CD14-positive monocyte (primary cell): ENCODE measurements at regions not wholly inside any gene's neighbourhood (a gene's known extent, or its start where the extent isn't known, plus 50 kb on each side); places are given as distances from the start of the nearest gene placed in this dataset.

Experiments
- DNase-seq, 3 donors: peaks; one replicate each; pipeline ENCODE4 v3.0.0-alpha.2; 2011 to 2022
- H2AFZ ChIP-seq: 2 replicates; pipeline ENCODE4 v1.6.0; 2012; ENCODE audit warnings: mild to moderate bottlenecking, low read depth, low read length, inconsistent platforms; ENCODE audit not compliant: insufficient read depth, poor library complexity, severe bottlenecking
- H3K27ac ChIP-seq, 2 donors: 1 replicate in 1 of 2; 2 replicates in 1 of 2; pipeline ENCODE4 v1.5.1; 2012 to 2013; ENCODE audit warnings: low read length in 2 of 2, control low read depth in 1 of 2, inconsistent platforms in 1 of 2, low read depth in 1 of 2, mild to moderate bottlenecking in 1 of 2
- H3K27me3 ChIP-seq, 2 donors: one replicate each; pipeline versions ENCODE4 v1.6.0 to v1.6.1; 2011 to 2013; ENCODE audit warnings: low read length in 2 of 2; ENCODE audit not compliant: control insufficient read depth in 2 of 2, insufficient read depth in 2 of 2
- H3K36me3 ChIP-seq, 2 donors: replicated peaks in 1 of 2; 1 replicate in 1 of 2; 2 replicates in 1 of 2; pipeline versions ENCODE4 v1.5.1 to v1.6.1; 2012 to 2013; ENCODE audit warnings: low read length in 2 of 2, control low read depth in 1 of 2, inconsistent platforms in 1 of 2, mild to moderate bottlenecking in 1 of 2; ENCODE audit not compliant: insufficient read depth in 2 of 2, control insufficient read depth in 1 of 2
- H3K4me1 ChIP-seq, 2 donors: 1 replicate in 1 of 2; 2 replicates in 1 of 2; pipeline versions ENCODE4 v1.5.1 to v1.6.1; 2012 to 2013; ENCODE audit warnings: low read length in 2 of 2, control low read depth in 1 of 2, inconsistent platforms in 1 of 2, mild to moderate bottlenecking in 1 of 2, moderate library complexity in 1 of 2; ENCODE audit not compliant: insufficient read depth in 2 of 2, control insufficient read depth in 1 of 2
- H3K4me2 ChIP-seq: replicated peaks from 2 replicates; pipeline ENCODE3; 2012; ENCODE audit warnings: low read length, moderate library complexity, mild to moderate bottlenecking; ENCODE audit not compliant: poor library complexity, severe bottlenecking; ENCODE audit errors: extremely low read depth
- H3K4me3 ChIP-seq, 3 experiments: fragments of 200-600 bp in 1 of 3; sonication (generic) in 1 of 3; replicated peaks in 1 of 3; 1 replicate in 2 of 3; 2 replicates in 1 of 3; pipeline ENCODE4 v1.5.1; 2011 to 2013; ENCODE audit warnings: low read length in 3 of 3, mild to moderate bottlenecking in 3 of 3, control low read depth in 2 of 3, low read depth in 2 of 3, inconsistent platforms in 1 of 3, moderate library complexity in 1 of 3
- H3K79me2 ChIP-seq: 2 replicates; pipeline ENCODE4 v1.6.0; 2012; ENCODE audit warnings: mild to moderate bottlenecking, control low read depth, inconsistent platforms, low read length, moderate library complexity; ENCODE audit not compliant: insufficient read depth
- H3K9ac ChIP-seq: 2 replicates; pipeline ENCODE4 v1.6.0; 2017; ENCODE audit warnings: low read length, mild to moderate bottlenecking; ENCODE audit not compliant: insufficient read depth, poor library complexity, severe bottlenecking
- H3K9me3 ChIP-seq, 2 donors: replicated peaks in 1 of 2; 1 replicate in 1 of 2; 2 replicates in 1 of 2; pipeline versions ENCODE4 v1.5.1 to v1.6.1; 2012 to 2013; ENCODE audit warnings: low read length in 2 of 2, control low read depth in 1 of 2; ENCODE audit not compliant: control insufficient read depth in 1 of 2, insufficient read depth in 1 of 2
- H4K20me1 ChIP-seq: 2 replicates; pipeline ENCODE4 v1.6.0; 2012; ENCODE audit warnings: mild to moderate bottlenecking, low read length, control low read depth, moderate library complexity; ENCODE audit not compliant: insufficient read depth
- H3K27ac Mint-ChIP-seq, 7 donors: one replicate each; pipeline ENCODE4 v1.8.0; 2020; ENCODE audit warnings: mild to moderate bottlenecking in 7 of 7, mixed read lengths in 7 of 7, moderate library complexity in 6 of 7, inconsistent platforms in 2 of 7
- H3K27me3 Mint-ChIP-seq, 3 donors: one replicate each; pipeline ENCODE4 v1.8.0; 2021 to 2022; ENCODE audit warnings: low read depth in 3 of 3, mild to moderate bottlenecking in 3 of 3, mixed read lengths in 3 of 3, moderate library complexity in 3 of 3, inconsistent platforms in 1 of 3
- H3K36me3 Mint-ChIP-seq, 2 donors: one replicate each; pipeline ENCODE4 v1.8.0; 2020; ENCODE audit warnings: mixed read lengths in 2 of 2, inconsistent platforms in 1 of 2, mild to moderate bottlenecking in 1 of 2
- H3K4me1 Mint-ChIP-seq: one replicate; pipeline ENCODE4 v1.8.0; 2020; ENCODE audit warnings: mild to moderate bottlenecking, mixed read lengths
- H3K4me3 Mint-ChIP-seq, 2 donors: one replicate each; pipeline ENCODE4 v1.8.0; 2020; ENCODE audit warnings: mild to moderate bottlenecking in 2 of 2, mixed read lengths in 2 of 2, moderate library complexity in 1 of 2
- H3K9me3 Mint-ChIP-seq, 7 donors: one replicate each; pipeline ENCODE4 v1.8.0; 2020 to 2022; ENCODE audit warnings: mixed read lengths in 7 of 7, mild to moderate bottlenecking in 6 of 7, moderate library complexity in 6 of 7, inconsistent platforms in 2 of 7
- CTCF ChIP-seq: fragments of 200-600 bp; IDR thresholded peaks from one replicate; pipeline ENCODE4 v1.8.0; 2022; ENCODE audit warnings: antibody characterized with exemption, mild to moderate bottlenecking
- WGBS: methylation state at CpG from one replicate; pipeline ENCODE4 v1.1.5; 2013; ENCODE audit warnings: missing lambda C conversion rate; ENCODE audit not compliant: insufficient coverage; 5-methylcytosine and 5-hydroxymethylcytosine counted together
- intact Hi-C, 2 donors: fragments of 100-400 bp; cut with micrococcal nuclease; formaldehyde crosslinking; loops; one replicate each; pipeline versions ENCODE4 v1.15.0 to v1.15.1; 2023

GRCh38 chr9:16161483-16161882, 608.6 kb downstream of the CCDC171 start:
- no peaks in the 10 kb centered on the region for H3K4me1 ChIP-seq
- no peaks in the 10 kb centered on the region for H3K79me2 ChIP-seq
- Mint-ChIP-seq H3K36me3 (no peaks in the 10 kb centered on the region), H3K27ac (no peak overlapping the region), H3K9me3 (peaks cover 1 to 9% (median 5%) of the 10 kb centered on the region in 7 donors), H3K4me3 (no peak overlapping the region), H3K27me3 (no peaks in the 10 kb centered on the region), H3K4me1 (no peaks in the 10 kb centered on the region)
- H3K27me3 ChIP-seq, result no peaks in the 10 kb centered on the region
- no peaks in the 10 kb centered on the region for H3K36me3 ChIP-seq
- no peak for DNase-seq
- no peak overlapping the region for H3K27ac ChIP-seq
- no peak overlapping the region for H3K9ac ChIP-seq
- WGBS, result 100% methylated on average over 5 of the region's 6 CpGs
- no peak overlapping the region for H3K4me3 ChIP-seq
- intact Hi-C loops, result no loop called here
- H2AFZ ChIP-seq, result no peak overlapping the region
- no peaks in the 10 kb centered on the region for H3K9me3 ChIP-seq
- H3K4me2 ChIP-seq, result no peak overlapping the region
- TF ChIP-seq CTCF, result no peak
- no peaks in the 10 kb centered on the region for H4K20me1 ChIP-seq

GRCh38 chr9:16170119-16170518, 617.3 kb downstream of the CCDC171 start:
- H3K27me3 ChIP-seq, result no peaks in the 10 kb centered on the region
- Mint-ChIP-seq H3K36me3 (no peaks in the 10 kb centered on the region), H3K27ac (no peak overlapping the region), H3K9me3 (peaks cover 0 to 2% (median 0%) of the 10 kb centered on the region in 7 donors), H3K4me3 (no peak overlapping the region), H3K4me1 (no peaks in the 10 kb centered on the region), H3K27me3 (peaks cover 0 to 4% (median 0%) of the 10 kb centered on the region in 3 donors)
- H3K27ac ChIP-seq, result no peak overlapping the region
- H3K9me3 ChIP-seq, result no peaks in the 10 kb centered on the region
- WGBS, result no CpG with 5 or more reads among the region's 3 CpGs
- H3K36me3 ChIP-seq, result no peaks in the 10 kb centered on the region
- intact Hi-C loops, result no loop called here
- no peak for TF ChIP-seq CTCF
- no peaks in the 10 kb centered on the region for H3K79me2 ChIP-seq
- no peaks in the 10 kb centered on the region for H3K4me1 ChIP-seq
- no peak overlapping the region for H3K4me3 ChIP-seq
- H2AFZ ChIP-seq, result no peak overlapping the region
- H3K9ac ChIP-seq, result no peak overlapping the region
- no peak overlapping the region for H3K4me2 ChIP-seq
- H4K20me1 ChIP-seq, result no peaks in the 10 kb centered on the region
- no peak for DNase-seq
